Lower leg skin (tissue), 3 donors: ENCODE measurements at regions not wholly inside any gene's neighbourhood (a gene's known extent, or its start where the extent isn't known, plus 50 kb on each side); places are given as distances from the start of the nearest gene placed in this dataset.

Experiments
- CTCF ChIP-seq, 3 donors: fragments of 450-650 bp; IDR thresholded peaks; one replicate each; pipeline ENCODE4 v1.5.1; 2016; ENCODE audit warnings: antibody characterized with exemption in 3 of 3, mild to moderate bottlenecking in 3 of 3, moderate library complexity in 2 of 3
- POLR2A ChIP-seq, 2 donors: fragments of 450-650 bp; IDR thresholded peaks; one replicate each; pipeline ENCODE4 v1.6.1; 2016 to 2017; ENCODE audit warnings: antibody characterized with exemption in 2 of 2, mild to moderate bottlenecking in 1 of 2, moderate library complexity in 1 of 2

- TF ChIP-seq CTCF (IDR thresholded peaks at IDR 0.05) (no peak), POLR2A (IDR thresholded peaks at IDR 0.05) (no peak)
These were observed 1153.1 kb upstream of the B3GALT2 start for GRCh38 chr1:194339471-194339870.
